Epithelial cell of esophagus (primary cell): ENCODE measurements at regions not wholly inside any gene's neighbourhood (a gene's known extent, or its start where the extent isn't known, plus 50 kb on each side); places are given as distances from the start of the nearest gene placed in this dataset.
A peak's percentile ranks its signal among the peaks of the same experiment; 100 is the strongest.
"Not testable (repeated sequence)": the region's sequence is repeated elsewhere in the genome, so short reads cannot be mapped to it uniquely, and the experiment has no call there.

Source experiments
- DNase-seq: peaks from one replicate; pipeline ENCODE4 v3.0.0; 2010; ENCODE audit warnings: low read depth
- H3K4me3 ChIP-seq: 2 replicates; pipeline ENCODE4 v1.5.1; 2011; ENCODE audit warnings: mild to moderate bottlenecking, low read length, control low read depth
- CTCF ChIP-seq: IDR thresholded peaks from 2 replicates; pipeline ENCODE4 v1.5.1; 2011; ENCODE audit warnings: low read depth, mild to moderate bottlenecking, low read length, control low read depth, inconsistent platforms; ENCODE audit not compliant: insufficient read depth; ENCODE audit errors: missing control alignments

GRCh38 chr6:37089783-37090182 lies 80.2 kb upstream of the PIM1 start:
- TF ChIP-seq CTCF, result no peak
- no peak overlapping the region for H3K4me3 ChIP-seq
- DNase-seq, result no peak

GRCh38 chr6:37091104-37091503 lies 78.8 kb upstream of the PIM1 start:
- H3K4me3 ChIP-seq, DNase-seq: not testable (repeated sequence)

GRCh38 chr6:37091586-37091985 lies 78.4 kb upstream of the PIM1 start:
- H3K4me3 ChIP-seq, DNase-seq: not testable (repeated sequence)

GRCh38 chr6:37092923-37093727 lies 76.8 kb upstream of the PIM1 start:
- DNase-seq, result peak; percentile 51
- TF ChIP-seq CTCF, result no peak
- no peak overlapping the region for H3K4me3 ChIP-seq

GRCh38 chr6:37093728-37094069 lies 76.3 kb upstream of the PIM1 start:
- no peak for TF ChIP-seq CTCF
- DNase-seq, result no peak
- H3K4me3 ChIP-seq, result no peak overlapping the region

- DNase-seq, result no peak
- no peak overlapping the region for H3K4me3 ChIP-seq
- TF ChIP-seq CTCF, result no peak
Measured at GRCh38 chr6:37095997-37096396, 74.0 kb upstream of the PIM1 start.

GRCh38 chr6:37097335-37097734 lies 72.6 kb upstream of the PIM1 start:
- no peak for DNase-seq
- no peak overlapping the region for H3K4me3 ChIP-seq
- no peak for TF ChIP-seq CTCF

GRCh38 chr6:37099442-37099841 lies 70.5 kb upstream of the PIM1 start:
- DNase-seq, result peak; percentile 86
- H3K4me3 ChIP-seq, result no peak overlapping the region
- peak; percentile 20 for TF ChIP-seq CTCF
